HepG2 (cell line): ENCODE measurements at regions not wholly inside any gene's neighbourhood (a gene's known extent, or its start where the extent isn't known, plus 50 kb on each side); places are given as distances from the start of the nearest gene placed in this dataset.

Source experiments
- ATAC-seq: fragments of 200-7000 bp; cut with Tn5 transposase; 3 replicates; pipeline ENCODE4 v1.9.1; 2020; ENCODE audit warnings: mild to moderate bottlenecking, moderate library complexity
- BruUV-seq: library from RNA; stranded (reverse); fragments of 400-500 nt; replicated peaks from 2 replicates; lab custom pipeline; 2021; lab: Mats Ljungman, UMichigan
- CTCF ChIA-PET: fragments of 300-600 bp; formaldehyde crosslinking; extraction: SDS; loops from one replicate; lab custom pipeline; 2021; ENCODE audit warnings: low total read pairs, inconsistent platforms, low intra/inter-chr PET ratio; lab: Yijun Ruan, JAX
- POLR2A ChIA-PET: fragments of 350-600 bp; sonication (Branson Sonifier 250); formaldehyde crosslinking; loops from one replicate; lab custom pipeline; 2020; ENCODE audit warnings: antibody characterized with exemption, inconsistent platforms; lab: Yijun Ruan, JAX
- DNase-seq: peaks from one replicate; pipeline ENCODE4 v3.0.0-alpha.2; 2015; ENCODE audit warnings: low spot score
- FAIRE-seq: peaks from 3 replicates; lab custom pipeline; 2011; peaks lifted over from hg19 to GRCh38; lab: Jason Lieb, UNC
- H2AFZ ChIP-seq: one replicate; pipeline ENCODE4 v1.6.1; 2011; ENCODE audit warnings: low read length, inconsistent platforms
- H3K27ac ChIP-seq: fragments of 300-600 bp; 3 replicates; pipeline ENCODE4 v1.8.0; 2011; ENCODE audit warnings: mixed run types, mild to moderate bottlenecking, mixed read lengths, low read length, inconsistent platforms; ENCODE audit not compliant: insufficient read depth; ENCODE audit errors: extremely low read length
- H3K27me3 ChIP-seq, 2 experiments: fragments of 200-600 bp in 1 of 2; 2 replicates in 1 of 2; 3 replicates in 1 of 2; pipeline versions ENCODE4 v1.6.0 to v1.8.0; 2011; ENCODE audit warnings: low read length in 2 of 2, mild to moderate bottlenecking in 2 of 2, moderate library complexity in 2 of 2, inconsistent platforms in 1 of 2; ENCODE audit not compliant: insufficient read depth in 2 of 2, control insufficient read depth in 1 of 2
- H3K36me3 ChIP-seq, 2 experiments: fragments of 200-600 bp in 1 of 2; replicated peaks in 1 of 2; 2 replicates in 1 of 2; 3 replicates in 1 of 2; pipeline versions ENCODE4 v1.5.1 to v1.8.0; 2011; ENCODE audit warnings: low read length in 2 of 2, inconsistent platforms in 1 of 2; ENCODE audit not compliant: insufficient read depth in 2 of 2, control insufficient read depth in 1 of 2
- H3K4me1 ChIP-seq: 2 replicates; pipeline ENCODE4 v1.5.1; 2012; ENCODE audit warnings: low read length, inconsistent platforms; ENCODE audit not compliant: insufficient read depth
- H3K4me2 ChIP-seq: 2 replicates; pipeline ENCODE4 v1.6.0; 2011; ENCODE audit warnings: low read depth, low read length, inconsistent platforms
- H3K4me3 ChIP-seq, 3 experiments: fragments of 200-600 bp in 1 of 3; sonication (generic), shearing (Covaris generic) in 1 of 3; replicated peaks in 1 of 3; 2 replicates each; pipeline ENCODE4 v1.5.1; 2011 to 2016; ENCODE audit warnings: low read length in 3 of 3, inconsistent platforms in 2 of 3, low read depth in 2 of 3, mild to moderate bottlenecking in 2 of 3, control low read depth in 1 of 3, mixed read lengths in 1 of 3; ENCODE audit not compliant: insufficient read depth in 1 of 3
- H3K79me2 ChIP-seq: one replicate; pipeline ENCODE4 v1.6.1; 2011; ENCODE audit warnings: low read length, inconsistent platforms; ENCODE audit not compliant: insufficient read depth
- H3K9ac ChIP-seq: 2 replicates; pipeline ENCODE4 v1.6.0; 2011; ENCODE audit warnings: mild to moderate bottlenecking, low read depth, low read length, inconsistent platforms; ENCODE audit not compliant: insufficient read depth
- H3K9me3 ChIP-seq: 2 replicates; pipeline ENCODE4 v1.5.1; 2012; ENCODE audit warnings: mild to moderate bottlenecking, low read length
- H4K20me1 ChIP-seq: 2 replicates; pipeline ENCODE4 v1.6.0; 2011; ENCODE audit warnings: inconsistent platforms, mild to moderate bottlenecking, low read length, moderate library complexity; ENCODE audit not compliant: insufficient read depth
- ARID3A ChIP-seq: IDR thresholded peaks from 2 replicates; pipeline ENCODE4 v1.6.1; 2012; ENCODE audit warnings: low read depth, low read length, improper control_type of control experiment
- ATRX ChIP-seq: sonication (generic); formaldehyde crosslinking; IDR thresholded peaks from 2 replicates; pipeline ENCODE4 v1.4.0; 2020; ENCODE audit warnings: missing genetic modification reagents, borderline replicate concordance
- BRF2 ChIP-seq: sonication (generic); formaldehyde crosslinking; IDR thresholded peaks from 2 replicates; pipeline ENCODE4 v1.8.1; 2022; ENCODE audit warnings: mild to moderate bottlenecking, missing genetic modification reagents
- E2F5 ChIP-seq: sonication (generic); formaldehyde crosslinking; conservative IDR thresholded peaks from 2 replicates; pipeline ENCODE4 v1.4.0; 2020; ENCODE audit warnings: missing genetic modification reagents
- FOXK1 ChIP-seq: sonication (generic); formaldehyde crosslinking; IDR thresholded peaks from 2 replicates; pipeline ENCODE4 v1.4.0; 2020; ENCODE audit warnings: low read depth, missing genetic modification reagents, borderline replicate concordance
- MTF1 ChIP-seq: sonication (generic); formaldehyde crosslinking; IDR thresholded peaks from 2 replicates; pipeline ENCODE4 v1.5.0; 2020; ENCODE audit warnings: missing genetic modification reagents
- RFX5 ChIP-seq: IDR thresholded peaks from 2 replicates; pipeline ENCODE4 v1.6.1; 2011; ENCODE audit warnings: low read depth, low read length, improper control_type of control experiment
- TBL1XR1 ChIP-seq: fragments of 150-350 bp; IDR thresholded peaks from 2 replicates; pipeline ENCODE4 v1.6.1; 2014; ENCODE audit warnings: borderline replicate concordance, low read length; ENCODE audit not compliant: partially characterized antibody
- THAP8 ChIP-seq: sonication (generic); formaldehyde crosslinking; IDR thresholded peaks from 2 replicates; pipeline ENCODE4 v1.5.1; 2020; ENCODE audit warnings: missing genetic modification reagents, mild to moderate bottlenecking, borderline replicate concordance
- ZFP36L2 ChIP-seq: sonication (generic); formaldehyde crosslinking; IDR thresholded peaks from 2 replicates; pipeline ENCODE4 v1.4.0; 2020; ENCODE audit warnings: missing genetic modification reagents
- ZFP82 ChIP-seq: sonication (generic); formaldehyde crosslinking; IDR thresholded peaks from 2 replicates; pipeline ENCODE4 v1.5.1; 2020; ENCODE audit warnings: mild to moderate bottlenecking, missing genetic modification reagents, borderline replicate concordance
- ZNF10 ChIP-seq: sonication (generic); formaldehyde crosslinking; IDR thresholded peaks from 2 replicates; pipeline ENCODE4 v1.4.0; 2020; ENCODE audit warnings: mild to moderate bottlenecking, low read depth, missing genetic modification reagents, borderline replicate concordance
- ZNF781 ChIP-seq: sonication (generic); formaldehyde crosslinking; IDR thresholded peaks from 2 replicates; pipeline ENCODE4 v1.5.1; 2020; ENCODE audit warnings: borderline replicate concordance, mild to moderate bottlenecking, missing genetic modification reagents; ENCODE audit errors: not compliant biosample characterization
- ZNF878 ChIP-seq: sonication (generic); formaldehyde crosslinking; IDR thresholded peaks from 2 replicates; pipeline ENCODE4 v1.8.1; 2023; ENCODE audit warnings: mild to moderate bottlenecking, missing genetic modification reagents, moderate library complexity
- WGBS: methylation state at CpG from one replicate; pipeline ENCODE4 v1.1.6; 2017; ENCODE audit warnings: low lambda C conversion rate; 5-methylcytosine and 5-hydroxymethylcytosine counted together
- in situ Hi-C: cut with HindIII; loops from 2 replicates; pipeline ENCODE4 v1.10.0; 2017; ENCODE audit warnings: low pct_unique_long_range_greater_than_20kb; ENCODE audit not compliant: extremely low pct_ligation_motif_present
- intact Hi-C: fragments of 100-400 bp; cut with micrococcal nuclease; formaldehyde crosslinking; loops from one replicate; pipeline ENCODE4 v1.10.0; 2022; ENCODE audit not compliant: unreplicated experiment

GRCh38 chr6:126198631-126199030 lies 141.3 kb upstream of the CENPW start (continued):
- TF ChIP-seq ATRX (no peak), E2F5 (CRISPR knock-in tag) (no peak), ZNF10 (CRISPR knock-in tag) (no peak), TBL1XR1 (no peak), ZFP36L2 (CRISPR knock-in tag) (no peak), THAP8 (CRISPR knock-in tag) (no peak), MTF1 (no peak)

GRCh38 chr6:126199466-126199865 lies 140.4 kb upstream of the CENPW start:
- Histone ChIP-seq H4K20me1 (no peaks in the 10 kb centered on the region), H3K27me3 (no peaks in the 10 kb centered on the region), H3K36me3 (no peaks in the 10 kb centered on the region), H3K9ac (no peak overlapping the region), H3K27ac (no peak overlapping the region), H2AFZ (no peak overlapping the region), H3K4me1 (no peaks in the 10 kb centered on the region), H3K9me3 (no peaks in the 10 kb centered on the region), H3K4me3 (no peak overlapping the region), H3K79me2 (no peaks in the 10 kb centered on the region), H3K4me2 (no peak overlapping the region)
- POLR2A ChIA-PET, result no interaction called here
- WGBS, result 96% methylated on average over 1 of the region's 1 CpG
- CTCF ChIA-PET, result no interaction called here
- in situ Hi-C loops (no loop called here), intact Hi-C loops (no loop called here)
- no peak for TF ChIP-seq ZNF781 (CRISPR knock-in tag)
- no peak for TF ChIP-seq ZFP82 (CRISPR knock-in tag)
- no peak for TF ChIP-seq BRF2 (CRISPR knock-in tag)
- TF ChIP-seq FOXK1, result no peak
- no peak for TF ChIP-seq ARID3A
- no peak for TF ChIP-seq RFX5
- no peak for TF ChIP-seq ZNF878
- DNase-seq (no peak), ATAC-seq (no peak), FAIRE-seq (no peak)
- no TSS peak for BruUV-seq
